CD8-positive, alpha-beta memory T cell (primary cell): ENCODE measurements at regions not wholly inside any gene's neighbourhood (a gene's known extent, or its start where the extent isn't known, plus 50 kb on each side); places are given as distances from the start of the nearest gene placed in this dataset.

Experiments
- CTCF ChIA-PET: fragments of 350-600 bp; sonication (Branson Sonifier 250); formaldehyde crosslinking; loops from one replicate; lab custom pipeline; 2021; ENCODE audit warnings: antibody characterized with exemption; lab: Charles Lee
- POLR2A ChIA-PET: fragments of 350-600 bp; sonication (Branson Sonifier 250); formaldehyde crosslinking; loops from one replicate; lab custom pipeline; 2021; ENCODE audit warnings: antibody characterized with exemption; lab: Charles Lee
- DNase-seq, 5 donors: peaks; one replicate each; pipeline versions ENCODE4 v3.0.0 to v3.0.0-alpha.2; 2020 to 2022; ENCODE audit warnings: mixed read lengths in 1 of 5
- H3K27ac ChIP-seq: one replicate; pipeline ENCODE4 v1.7.0; 2013; ENCODE audit warnings: low read depth, mild to moderate bottlenecking, low read length, moderate library complexity
- H3K27me3 ChIP-seq: 2 replicates; pipeline ENCODE4 v1.7.0; 2013; ENCODE audit warnings: low read length, mild to moderate bottlenecking; ENCODE audit not compliant: insufficient read depth, poor library complexity, severe bottlenecking
- H3K36me3 ChIP-seq: 2 replicates; pipeline ENCODE4 v1.7.0; 2013; ENCODE audit warnings: mild to moderate bottlenecking, low read length, moderate library complexity; ENCODE audit not compliant: insufficient read depth
- H3K4me1 ChIP-seq: 2 replicates; pipeline ENCODE4 v1.7.0; 2013; ENCODE audit warnings: mild to moderate bottlenecking, low read length, moderate library complexity; ENCODE audit not compliant: insufficient read depth
- H3K4me3 ChIP-seq: 2 replicates; pipeline ENCODE4 v1.7.0; 2013; ENCODE audit warnings: mild to moderate bottlenecking, low read length
- H3K9me3 ChIP-seq: 2 replicates; pipeline ENCODE4 v1.7.0; 2013; ENCODE audit warnings: mild to moderate bottlenecking, low read length
- H3K27ac Mint-ChIP-seq, 8 donors: one replicate each; pipeline ENCODE4 v1.8.0; 2020 to 2021; ENCODE audit warnings: mixed read lengths in 8 of 8, mild to moderate bottlenecking in 6 of 8, inconsistent platforms in 3 of 8, moderate library complexity in 3 of 8
- H3K27me3 Mint-ChIP-seq, 2 donors: one replicate each; pipeline ENCODE4 v1.8.0; 2020 to 2021; ENCODE audit warnings: mixed read lengths in 2 of 2, mild to moderate bottlenecking in 1 of 2, moderate library complexity in 1 of 2
- H3K36me3 Mint-ChIP-seq, 3 donors: one replicate each; pipeline ENCODE4 v1.8.0; 2020 to 2021; ENCODE audit warnings: mixed read lengths in 3 of 3, inconsistent platforms in 1 of 3, mild to moderate bottlenecking in 1 of 3
- H3K4me1 Mint-ChIP-seq, 3 donors: one replicate each; pipeline ENCODE4 v1.8.0; 2020 to 2021; ENCODE audit warnings: mixed read lengths in 3 of 3, inconsistent platforms in 1 of 3, mild to moderate bottlenecking in 1 of 3
- H3K4me3 Mint-ChIP-seq, 7 donors: one replicate each; pipeline ENCODE4 v1.8.0; 2020 to 2021; ENCODE audit warnings: mixed read lengths in 7 of 7, mild to moderate bottlenecking in 6 of 7, moderate library complexity in 4 of 7, inconsistent platforms in 2 of 7
- H3K9me3 Mint-ChIP-seq, 5 donors: one replicate each; pipeline ENCODE4 v1.8.0; 2020 to 2022; ENCODE audit warnings: mixed read lengths in 5 of 5, mild to moderate bottlenecking in 3 of 5, moderate library complexity in 2 of 5, inconsistent platforms in 1 of 5

- POLR2A ChIA-PET = no interaction called here
- H3K27ac Mint-ChIP-seq = no peak overlapping the region
Measured at GRCh38 chr12:58029260-58029659, 87.9 kb downstream of the ATP23 start.

DNA sequence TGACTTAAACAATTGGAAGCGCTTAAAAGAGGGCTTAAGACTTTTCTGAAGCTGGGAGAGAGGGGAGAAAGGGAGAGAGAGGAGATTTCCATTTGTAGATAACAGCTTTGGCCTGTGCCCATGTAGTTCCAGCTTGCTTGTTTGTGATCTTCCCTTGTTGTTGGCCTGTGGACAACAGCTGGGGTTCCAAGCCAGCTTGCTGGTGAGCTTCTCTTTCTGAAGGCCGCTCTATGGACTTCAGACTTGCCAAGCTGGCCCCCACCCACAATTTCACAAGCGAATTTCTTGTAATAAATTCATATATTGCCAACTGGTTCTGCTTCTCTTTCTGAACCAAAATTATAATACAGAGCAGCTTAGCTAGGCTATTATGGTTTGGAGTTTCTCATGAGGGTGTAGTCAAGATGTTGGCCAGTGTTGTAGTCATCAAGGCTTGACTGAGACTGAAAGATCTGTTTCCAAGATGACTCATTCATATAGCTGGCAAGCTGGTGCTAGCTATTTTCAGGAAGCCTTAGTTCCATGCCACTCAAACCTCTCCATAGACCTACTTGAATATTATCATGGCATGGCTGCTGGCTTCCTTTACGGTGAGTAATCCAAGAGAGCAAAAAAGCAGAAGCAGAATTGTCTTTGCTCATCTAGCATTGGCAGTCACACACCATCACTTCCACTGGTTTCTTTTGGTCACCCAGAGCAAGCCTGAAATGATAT is 89.4 kb downstream of the ATP23 start:
- Mint-ChIP-seq H3K9me3 (peaks cover 25 to 40% (median 30%) of the 10 kb centered on the region in 5 donors), H3K36me3 (peaks cover 0 to 4% (median 0%) of the 10 kb centered on the region in 3 donors), H3K4me3 (no peak overlapping the region), H3K4me1 (no peaks in the 10 kb centered on the region), H3K27me3 (peaks cover 12 to 35% of the 10 kb centered on the region in 2 donors), H3K27ac (no peak overlapping the region)
- H3K27me3 ChIP-seq = no peaks in the 10 kb centered on the region
- no peaks in the 10 kb centered on the region for H3K4me1 ChIP-seq
- H3K4me3 ChIP-seq = no peak overlapping the region
- no peaks in the 10 kb centered on the region for H3K36me3 ChIP-seq
- no peak for DNase-seq
- H3K27ac ChIP-seq = no peak overlapping the region
- POLR2A ChIA-PET = no interaction called here
- CTCF ChIA-PET = no interaction called here
- H3K9me3 ChIP-seq = no peaks in the 10 kb centered on the region

More at GRCh38 chr12:58029260-58029659, 87.9 kb downstream of the ATP23 start:
- Histone ChIP-seq H3K4me1 (no peaks in the 10 kb centered on the region), H3K27ac (no peak overlapping the region), H3K9me3 (no peaks in the 10 kb centered on the region), H3K27me3 (no peaks in the 10 kb centered on the region), H3K4me3 (no peak overlapping the region), H3K36me3 (no peaks in the 10 kb centered on the region)
- CTCF ChIA-PET = no interaction called here
- H3K27me3 Mint-ChIP-seq = peaks cover 9 to 30% of the 10 kb centered on the region in 2 donors
- peaks cover 14 to 34% (median 21%) of the 10 kb centered on the region in 5 donors for H3K9me3 Mint-ChIP-seq
- peaks cover 0 to 4% (median 0%) of the 10 kb centered on the region in 3 donors for H3K36me3 Mint-ChIP-seq
- no peaks in the 10 kb centered on the region for H3K4me1 Mint-ChIP-seq
- no peak for DNase-seq
- H3K4me3 Mint-ChIP-seq = no peak overlapping the region

DNA sequence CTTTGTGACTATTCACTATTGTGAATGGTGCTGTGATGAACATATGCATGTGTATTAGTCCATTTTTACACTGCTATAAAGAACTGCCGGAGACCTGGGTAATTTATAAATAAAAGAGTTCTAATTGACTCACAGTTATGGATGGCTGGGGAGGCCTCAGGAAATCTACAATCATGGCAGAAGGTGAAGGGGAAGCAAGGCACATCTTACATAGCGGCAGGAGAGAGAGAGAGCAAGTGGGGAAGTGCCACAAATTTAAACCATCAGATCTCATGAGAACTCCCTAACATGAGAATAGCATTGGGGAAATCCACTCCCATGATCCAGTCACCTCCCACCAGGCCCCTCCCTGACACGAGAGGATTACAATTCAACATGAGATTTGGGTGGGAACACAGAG is 90.8 kb downstream of the ATP23 start:
- no peak overlapping the region for H3K4me3 Mint-ChIP-seq
- no peaks in the 10 kb centered on the region for H3K4me1 Mint-ChIP-seq
- no peak overlapping the region for H3K27ac Mint-ChIP-seq
- Histone ChIP-seq H3K27ac (no peak overlapping the region), H3K36me3 (no peaks in the 10 kb centered on the region), H3K4me3 (no peak overlapping the region), H3K27me3 (no peaks in the 10 kb centered on the region), H3K9me3 (no peaks in the 10 kb centered on the region), H3K4me1 (no peaks in the 10 kb centered on the region)
- peaks cover 8 to 35% of the 10 kb centered on the region in 2 donors for H3K27me3 Mint-ChIP-seq
- peaks cover 28 to 50% (median 39%) of the 10 kb centered on the region in 5 donors for H3K9me3 Mint-ChIP-seq
- ChIA-PET POLR2A (no interaction called here), CTCF (no interaction called here)
- no peak for DNase-seq
- H3K36me3 Mint-ChIP-seq = peaks cover 0 to 4% (median 0%) of the 10 kb centered on the region in 3 donors

GRCh38 chr12:58033831-58034230 is 92.5 kb downstream of the ATP23 start:
- Histone ChIP-seq H3K4me3 (no peak overlapping the region), H3K4me1 (no peaks in the 10 kb centered on the region), H3K27me3 (no peaks in the 10 kb centered on the region), H3K36me3 (no peaks in the 10 kb centered on the region), H3K27ac (no peak overlapping the region), H3K9me3 (no peaks in the 10 kb centered on the region)
- Mint-ChIP-seq H3K36me3 (peaks cover 0 to 5% (median 0%) of the 10 kb centered on the region in 3 donors), H3K9me3 (peaks cover 37 to 59% (median 52%) of the 10 kb centered on the region in 5 donors), H3K27me3 (peaks cover 8 to 35% of the 10 kb centered on the region in 2 donors), H3K4me3 (no peak overlapping the region), H3K4me1 (no peaks in the 10 kb centered on the region), H3K27ac (no peak overlapping the region)
- DNase-seq = no peak
- CTCF ChIA-PET = no interaction called here
- POLR2A ChIA-PET = no interaction called here

GRCh38 chr12:58034311-58034710 is 92.9 kb downstream of the ATP23 start:
- Mint-ChIP-seq H3K4me1 (no peaks in the 10 kb centered on the region), H3K36me3 (peaks cover 0 to 9% (median 0%) of the 10 kb centered on the region in 3 donors), H3K9me3 (peaks cover 38 to 64% (median 52%) of the 10 kb centered on the region in 5 donors), H3K27me3 (peaks cover 8 to 31% of the 10 kb centered on the region in 2 donors), H3K4me3 (no peak overlapping the region), H3K27ac (no peak overlapping the region)
- CTCF ChIA-PET = no interaction called here
- Histone ChIP-seq H3K36me3 (no peaks in the 10 kb centered on the region), H3K27me3 (no peaks in the 10 kb centered on the region), H3K27ac (no peak overlapping the region), H3K4me3 (no peak overlapping the region), H3K9me3 (no peaks in the 10 kb centered on the region), H3K4me1 (no peaks in the 10 kb centered on the region)
- DNase-seq = no peak
- POLR2A ChIA-PET = no interaction called here

DNA sequence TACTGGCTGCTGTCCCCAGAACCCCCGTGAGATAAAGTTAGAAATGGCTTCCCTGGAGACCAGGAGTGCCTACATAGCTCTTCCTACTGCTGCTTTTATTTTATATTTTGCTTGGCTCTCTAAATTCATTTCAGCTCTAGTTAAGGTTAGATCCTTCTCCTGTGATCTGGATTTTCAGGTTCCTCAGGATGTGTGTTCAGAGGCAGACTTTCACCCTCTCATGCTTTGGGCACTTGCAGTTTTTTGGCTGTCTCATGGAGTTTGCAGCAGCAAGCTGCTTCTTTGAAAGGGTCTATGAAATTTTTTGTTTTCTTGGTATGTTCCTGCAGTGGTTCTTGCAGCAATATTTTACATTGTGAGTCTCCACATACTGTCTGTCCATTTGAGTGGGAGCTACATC is 93.3 kb downstream of the ATP23 start:
- H3K27ac Mint-ChIP-seq = no peak overlapping the region
- no peaks in the 10 kb centered on the region for H3K9me3 ChIP-seq

GRCh38 chr12:58041441-58041840 is 100.1 kb downstream of the ATP23 start:
- ChIA-PET CTCF (no interaction called here), POLR2A (no interaction called here)
- H3K9me3 ChIP-seq = no peaks in the 10 kb centered on the region
- no peak overlapping the region for H3K4me3 ChIP-seq
- H3K36me3 Mint-ChIP-seq = peaks cover 0 to 9% (median 0%) of the 10 kb centered on the region in 3 donors
- H3K36me3 ChIP-seq = no peaks in the 10 kb centered on the region
- H3K4me1 ChIP-seq = no peaks in the 10 kb centered on the region
- H3K4me3 Mint-ChIP-seq = no peak overlapping the region
- no peak overlapping the region for H3K27ac ChIP-seq
- H3K9me3 Mint-ChIP-seq = peaks cover 22 to 42% (median 38%) of the 10 kb centered on the region in 5 donors
- no peaks in the 10 kb centered on the region for H3K4me1 Mint-ChIP-seq
- no peak overlapping the region for H3K27ac Mint-ChIP-seq
- peaks cover 18 to 52% of the 10 kb centered on the region in 2 donors for H3K27me3 Mint-ChIP-seq
- DNase-seq = no peak
- H3K27me3 ChIP-seq = no peaks in the 10 kb centered on the region

More for the DNA sequence above, 93.3 kb downstream of the ATP23 start:
- H3K4me1 ChIP-seq = no peaks in the 10 kb centered on the region
- Mint-ChIP-seq H3K4me1 (no peaks in the 10 kb centered on the region), H3K4me3 (no peak overlapping the region), H3K27me3 (peaks cover 9 to 31% of the 10 kb centered on the region in 2 donors), H3K36me3 (peaks cover 0 to 10% (median 0%) of the 10 kb centered on the region in 3 donors), H3K9me3 (peaks cover 38 to 64% (median 52%) of the 10 kb centered on the region in 5 donors)
- no peak for DNase-seq
- H3K27ac ChIP-seq = no peak overlapping the region
- H3K4me3 ChIP-seq = no peak overlapping the region
- ChIA-PET CTCF (no interaction called here), POLR2A (no interaction called here)
- no peaks in the 10 kb centered on the region for H3K27me3 ChIP-seq
- H3K36me3 ChIP-seq = no peaks in the 10 kb centered on the region

GRCh38 chr12:58044966-58045365 is 103.6 kb downstream of the ATP23 start:
- no peaks in the 10 kb centered on the region for H3K36me3 ChIP-seq
- H3K4me1 ChIP-seq = no peaks in the 10 kb centered on the region
- Mint-ChIP-seq H3K4me1 (no peaks in the 10 kb centered on the region), H3K27ac (no peak overlapping the region), H3K27me3 (peaks cover 25 to 67% of the 10 kb centered on the region in 2 donors), H3K9me3 (peaks cover 14 to 24% (median 23%) of the 10 kb centered on the region in 5 donors), H3K36me3 (peaks cover 0 to 4% (median 1%) of the 10 kb centered on the region in 3 donors), H3K4me3 (no peak overlapping the region)
- no peak for DNase-seq
- no peaks in the 10 kb centered on the region for H3K27me3 ChIP-seq
- H3K27ac ChIP-seq = no peak overlapping the region
- H3K9me3 ChIP-seq = no peaks in the 10 kb centered on the region
- POLR2A ChIA-PET = no interaction called here
- CTCF ChIA-PET = no interaction called here
- H3K4me3 ChIP-seq = no peak overlapping the region
